HG02571 (cell line): ENCODE measurements at regions not wholly inside any gene's neighbourhood (a gene's known extent, or its start where the extent isn't known, plus 50 kb on each side); places are given as distances from the start of the nearest gene placed in this dataset.
"Not testable (repeated sequence)": the region's sequence is repeated elsewhere in the genome, so short reads cannot be mapped to it uniquely, and the experiment has no call there.

Experiments used
- ATAC-seq: cut with Tn5 transposase; IDR thresholded peaks from one replicate; pipeline ENCODE4 v1.9.1; 2021; ENCODE audit warnings: mild to moderate bottlenecking, moderate library complexity; ENCODE audit not compliant: unreplicated experiment

DNA sequence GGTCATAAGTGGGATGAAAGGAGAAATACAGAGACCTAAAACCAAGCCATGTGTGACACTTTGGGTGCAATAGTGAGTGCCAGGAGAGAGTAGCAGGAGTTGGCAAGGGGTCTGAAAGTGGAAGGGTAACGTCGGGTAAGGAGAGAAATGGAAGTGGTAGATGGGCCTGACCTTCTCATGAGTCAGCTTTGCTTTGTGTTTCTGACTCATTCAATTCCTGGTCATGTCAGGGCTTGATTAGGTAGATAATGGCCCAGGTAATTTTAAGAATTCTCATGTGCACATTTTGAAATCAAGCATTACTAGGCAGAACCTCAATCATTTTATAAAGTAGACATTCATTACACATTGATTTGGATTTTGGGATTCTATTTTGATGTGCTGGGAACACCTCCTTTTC, 262.5 kb downstream of the SOX2 start:
- no peak for ATAC-seq

DNA sequence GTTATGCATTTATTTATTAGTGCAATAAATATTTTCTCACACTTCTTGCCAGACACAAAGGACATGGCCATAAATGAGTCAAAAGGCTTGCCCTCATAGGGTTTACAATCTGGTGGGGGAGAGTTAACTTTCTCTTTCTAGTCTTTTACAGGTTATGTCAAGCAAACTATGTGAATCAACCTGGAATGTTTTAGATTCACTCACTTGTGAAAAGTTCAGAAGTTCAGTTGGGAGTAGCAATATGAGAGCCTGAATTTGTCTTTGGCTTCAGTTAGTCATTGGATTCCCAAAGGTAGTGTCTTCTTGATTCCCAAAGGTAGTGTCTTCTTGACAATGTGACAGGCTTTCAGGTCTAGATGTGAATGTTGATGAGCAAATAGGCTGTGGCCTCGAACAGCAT, 264.8 kb downstream of the SOX2 start:
- no peak for ATAC-seq

DNA sequence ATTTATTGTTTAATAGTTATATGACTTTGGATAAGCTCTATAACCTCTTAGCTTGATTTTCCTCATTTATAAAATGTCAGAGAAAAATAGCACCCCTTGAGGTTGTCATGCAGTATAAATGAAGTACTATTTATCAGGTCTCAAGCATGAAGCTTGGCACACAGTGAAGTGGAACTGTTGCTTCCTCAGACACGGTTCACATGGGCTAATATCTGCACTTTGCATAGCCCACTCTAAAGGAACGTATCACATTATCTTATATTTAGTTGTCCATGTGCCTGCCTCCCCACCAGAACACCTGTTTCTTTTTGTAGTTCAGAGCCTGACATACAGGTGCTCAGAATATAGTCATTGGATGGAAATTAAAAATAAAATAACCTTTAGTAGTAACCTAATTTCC, 273.7 kb downstream of the SOX2 start:
- no peak for ATAC-seq

DNA sequence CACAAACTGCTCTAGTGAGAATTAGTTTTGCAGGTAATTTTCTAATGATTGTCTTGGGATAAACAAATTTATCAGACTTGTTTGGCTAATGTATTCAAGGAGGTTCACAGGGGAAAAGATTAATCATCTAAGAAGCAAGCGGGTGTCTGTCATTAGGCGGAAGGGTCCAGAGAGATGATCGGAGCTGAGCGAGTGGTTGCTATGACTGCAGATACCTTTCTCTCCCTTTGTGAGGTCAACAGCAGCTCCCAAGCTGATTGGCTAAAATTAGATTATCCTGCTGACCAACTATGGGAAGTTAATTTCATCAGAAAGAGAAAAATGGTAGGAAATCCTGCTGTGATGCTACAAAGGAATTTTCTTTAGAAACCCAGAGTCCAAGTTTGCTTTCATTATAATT, 276.0 kb downstream of the SOX2 start:
- ATAC-seq = no peak

DNA sequence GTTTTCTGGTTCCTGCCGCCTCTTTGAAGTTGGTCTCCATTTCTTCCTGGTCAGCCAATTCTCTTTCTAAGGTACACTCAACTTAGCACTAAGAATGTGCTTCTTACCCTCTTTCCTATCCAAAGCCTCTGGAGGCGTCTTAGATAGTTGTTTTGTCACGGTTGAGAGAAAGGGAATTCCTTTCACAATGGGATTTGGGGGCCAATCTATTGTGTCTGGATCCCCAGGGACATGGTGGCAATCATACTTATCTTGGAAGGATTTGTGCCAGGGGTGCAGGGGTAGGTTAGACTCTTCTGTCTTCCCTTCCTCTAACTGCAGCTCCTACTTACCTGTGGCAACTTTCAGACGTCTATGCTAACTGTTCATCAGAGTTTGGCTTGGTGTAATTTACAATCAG, 287.1 kb downstream of the SOX2 start:
- no peak for ATAC-seq

DNA sequence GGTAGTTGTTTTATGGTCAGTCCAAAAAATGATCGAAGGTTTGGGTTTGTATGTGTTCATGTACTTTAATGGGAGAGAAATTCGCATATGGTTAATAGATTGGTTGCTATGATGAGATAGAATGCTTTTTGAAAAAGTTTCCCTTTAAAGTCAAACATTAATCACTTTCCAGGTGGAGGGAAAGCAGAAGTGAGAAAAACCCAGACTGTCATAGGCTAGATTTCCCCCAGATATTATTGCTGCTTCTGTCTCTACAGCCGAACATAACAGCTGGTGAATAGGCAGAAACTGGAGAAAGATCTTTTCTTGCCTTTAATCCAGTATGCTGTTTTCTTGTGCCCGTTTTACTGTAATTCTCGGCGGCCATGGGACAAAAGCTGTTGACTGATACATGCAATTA, 287.6 kb downstream of the SOX2 start:
- ATAC-seq = peak; percentile 59

DNA sequence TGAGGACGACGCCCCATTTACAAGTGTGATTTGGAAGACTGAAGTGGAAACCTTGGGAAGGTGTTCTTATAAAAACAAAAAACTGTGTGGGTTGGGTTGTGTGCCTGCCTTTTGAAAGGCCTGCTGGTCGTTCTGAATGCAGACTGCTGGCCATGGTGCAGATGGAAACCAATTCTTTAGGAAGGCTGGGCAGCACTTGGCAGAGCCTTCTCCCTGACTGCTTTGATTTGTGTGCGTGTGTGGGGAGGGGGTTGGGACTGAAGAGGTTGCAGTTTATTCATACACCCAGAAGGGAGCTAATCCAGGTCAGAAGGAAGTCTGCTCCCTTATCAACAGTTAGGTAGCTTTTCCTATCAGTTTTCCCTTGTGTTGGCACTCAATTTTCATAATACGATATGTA, 288.7 kb downstream of the SOX2 start:
- no peak for ATAC-seq

DNA sequence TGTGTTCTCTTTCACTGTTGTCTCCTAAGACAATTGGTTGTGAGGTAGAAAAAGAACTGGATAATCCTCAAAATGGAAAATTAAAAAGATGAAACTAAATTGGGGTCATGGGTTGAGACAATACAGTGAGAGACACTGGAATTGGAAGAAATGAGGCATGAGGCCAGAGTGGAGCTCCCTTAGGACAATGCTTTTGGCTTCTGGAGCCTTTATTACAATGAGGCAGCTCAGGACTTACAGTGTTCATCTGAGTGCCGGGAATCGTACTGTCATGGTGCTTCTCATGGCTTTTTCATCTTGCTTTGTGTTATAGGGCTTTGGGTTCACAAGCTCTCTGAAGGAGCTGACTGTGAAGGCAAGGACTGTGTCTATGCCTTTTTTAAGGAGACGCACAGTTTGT, 293.5 kb downstream of the SOX2 start:
- no peak for ATAC-seq

DNA sequence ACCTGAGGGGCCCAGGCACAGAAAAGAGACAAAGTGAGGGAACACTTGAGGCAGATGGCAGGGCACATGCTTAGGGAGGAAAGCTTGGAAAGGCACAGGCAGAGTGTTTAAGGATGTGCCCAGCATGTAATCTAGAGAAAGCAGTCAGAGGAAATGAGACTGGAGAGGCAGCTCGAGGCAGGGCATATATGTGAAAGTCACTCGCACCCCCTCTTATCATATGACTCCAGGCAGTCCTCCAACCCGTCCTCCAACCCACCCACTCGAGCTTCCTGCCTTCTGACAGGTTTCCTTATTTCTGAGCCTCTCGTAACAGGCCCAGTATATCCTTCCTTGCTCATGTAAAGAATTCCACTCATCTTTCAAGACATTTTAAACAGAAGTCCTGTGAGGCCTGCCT, 294.0 kb downstream of the SOX2 start:
- no peak for ATAC-seq

DNA sequence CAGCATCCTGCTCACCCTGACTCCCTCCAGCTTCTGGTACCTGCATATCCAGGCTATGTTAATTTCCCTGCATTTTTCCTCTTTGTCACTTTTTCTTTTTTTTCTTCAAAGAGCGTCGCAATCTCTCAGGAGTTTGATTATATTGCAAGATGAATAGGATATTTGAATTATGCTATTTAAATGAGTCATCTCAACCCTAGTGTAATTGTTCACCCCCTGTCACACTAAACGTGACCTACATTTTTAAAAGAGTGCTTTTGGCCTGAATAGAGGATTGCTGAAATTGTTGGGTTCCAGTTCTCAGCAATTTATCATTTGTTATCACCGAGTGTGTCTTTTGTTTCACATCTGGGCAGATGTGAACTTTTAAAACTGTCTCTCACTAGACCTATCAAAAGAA, 294.7 kb downstream of the SOX2 start:
- ATAC-seq = no peak

DNA sequence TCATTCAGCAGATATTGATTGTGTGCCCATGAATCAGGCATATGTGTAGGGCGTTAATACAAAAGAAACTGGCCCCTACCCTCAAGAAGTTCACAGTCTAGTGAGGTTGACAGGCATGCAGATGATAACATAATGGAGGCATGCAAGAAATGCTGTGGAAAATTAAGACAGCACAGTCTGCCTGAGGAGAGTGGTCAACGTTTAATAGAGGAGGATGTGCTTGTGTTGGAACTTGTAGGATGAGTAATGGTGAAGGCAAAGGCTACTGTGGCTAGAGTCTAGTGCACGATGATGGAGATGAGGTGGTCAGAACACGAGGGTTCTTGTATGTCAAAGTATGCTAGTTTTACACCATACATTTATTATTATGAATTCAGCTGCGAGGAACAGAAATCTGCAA, 295.7 kb downstream of the SOX2 start:
- no peak for ATAC-seq

DNA sequence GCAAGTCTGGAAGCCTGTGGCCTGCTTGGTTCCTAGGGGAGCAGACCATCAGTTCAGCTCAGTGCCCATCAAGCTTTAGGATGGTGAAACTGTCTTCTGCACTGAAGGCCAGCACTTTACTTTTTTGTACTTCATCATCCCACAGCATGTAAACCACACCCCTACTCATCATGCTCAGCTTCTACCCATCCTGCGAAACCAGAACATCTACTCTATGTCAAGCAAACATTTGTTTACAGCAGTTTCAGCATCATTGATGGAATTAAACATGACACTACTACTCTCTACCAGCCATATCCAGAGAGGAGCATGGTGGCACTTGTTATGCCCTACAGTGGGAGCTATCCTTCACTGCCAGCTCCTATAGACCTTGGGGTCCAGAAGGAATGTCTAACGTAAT, 306.6 kb downstream of the SOX2 start:
- ATAC-seq = no peak

DNA sequence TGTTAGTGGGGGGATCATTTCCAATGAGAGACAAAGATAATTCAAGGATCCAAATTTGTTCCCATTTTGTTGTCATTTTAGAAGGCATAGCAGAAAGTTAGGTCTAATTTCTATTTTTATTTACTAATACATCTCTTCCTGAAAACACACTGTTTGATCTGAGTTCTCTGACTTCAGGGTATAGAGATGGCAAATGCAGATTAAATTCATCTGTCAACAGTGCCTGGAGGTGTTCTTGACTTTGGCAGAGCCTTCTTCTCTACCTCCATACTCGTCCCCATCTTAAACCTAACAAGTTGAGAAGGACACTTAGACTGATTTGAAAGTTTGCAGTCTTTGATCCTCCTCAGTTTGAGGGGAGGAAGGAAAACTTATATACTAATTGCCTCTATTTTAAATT, 308.2 kb downstream of the SOX2 start:
- ATAC-seq = no peak

DNA sequence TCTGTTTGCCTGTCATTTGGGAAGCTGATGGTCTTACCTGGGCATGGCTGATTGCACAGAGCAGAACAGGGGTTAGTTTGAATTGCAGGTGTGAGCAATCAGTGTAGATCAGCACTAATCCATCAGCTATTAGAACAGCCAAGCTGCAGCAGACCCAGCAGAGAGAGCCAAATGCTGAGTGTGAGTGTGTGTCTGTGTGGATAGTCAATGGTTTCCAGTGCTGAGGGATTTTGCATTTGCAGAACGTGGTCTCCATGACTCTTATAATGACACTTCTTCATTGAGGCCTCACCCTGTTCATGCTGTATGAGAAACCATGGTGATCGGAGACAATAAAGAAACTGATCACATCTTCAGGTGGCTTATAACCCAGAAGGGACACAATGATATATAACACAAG, 312.1 kb downstream of the SOX2 start:
- no peak for ATAC-seq

DNA sequence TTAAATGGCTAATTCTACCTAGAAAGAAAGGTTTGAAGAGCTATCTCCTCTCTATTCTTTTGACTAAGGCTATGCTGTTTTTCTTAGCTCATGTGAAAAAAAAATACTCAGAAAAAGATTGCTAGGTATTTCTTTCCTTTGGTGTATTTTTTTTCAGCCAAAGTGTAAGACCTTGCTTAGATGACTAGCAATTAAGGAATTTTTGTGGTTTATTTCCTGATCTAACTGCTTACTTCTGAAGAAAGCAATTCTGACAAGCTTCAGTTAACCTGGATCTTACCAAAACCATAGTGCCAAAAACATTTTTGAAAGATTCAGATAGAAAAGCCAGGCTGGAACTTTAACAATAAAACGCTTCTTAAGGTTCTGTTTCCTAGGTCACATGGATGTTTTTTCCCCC, 315.6 kb downstream of the SOX2 start:
- ATAC-seq = no peak

DNA sequence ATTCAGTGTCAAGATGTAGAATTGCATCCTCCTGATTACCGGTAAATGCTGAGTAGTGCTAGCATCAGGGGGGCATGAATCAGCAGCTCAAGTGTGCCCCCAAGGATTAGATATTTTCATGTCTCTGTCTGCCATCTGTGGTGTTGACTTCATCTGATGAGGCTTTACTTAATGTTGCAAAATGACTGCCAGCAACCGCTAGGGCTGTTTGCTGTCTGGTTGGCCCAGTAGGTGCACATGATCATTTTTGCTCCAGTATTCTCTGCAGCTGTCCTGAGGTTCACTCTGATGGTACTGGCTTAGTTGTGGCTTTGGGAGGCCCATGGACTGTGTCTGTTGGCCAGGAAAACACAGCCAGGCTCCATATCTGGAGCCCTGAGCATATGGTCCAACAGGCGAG, 316.4 kb downstream of the SOX2 start:
- ATAC-seq = no peak

DNA sequence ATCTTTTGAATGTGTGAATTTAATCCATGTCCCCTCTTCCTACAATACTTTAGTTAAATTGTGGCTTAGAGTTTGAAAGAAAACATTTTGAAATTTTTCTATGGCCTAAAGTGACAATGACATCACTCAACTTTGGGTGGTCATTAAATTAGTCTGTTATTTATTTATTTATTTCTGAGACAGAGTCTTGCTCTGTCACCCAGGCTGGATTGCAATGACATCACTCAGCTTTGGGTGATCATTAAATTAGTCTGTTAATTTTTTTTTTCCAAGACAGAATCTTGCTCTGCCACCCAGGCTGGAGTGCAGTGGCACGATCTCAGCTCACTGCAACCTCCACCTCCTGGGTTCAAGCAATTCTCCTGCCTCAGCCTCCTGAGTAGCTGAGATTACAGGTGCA, 322.5 kb downstream of the SOX2 start:
- not testable (repeated sequence) for ATAC-seq

DNA sequence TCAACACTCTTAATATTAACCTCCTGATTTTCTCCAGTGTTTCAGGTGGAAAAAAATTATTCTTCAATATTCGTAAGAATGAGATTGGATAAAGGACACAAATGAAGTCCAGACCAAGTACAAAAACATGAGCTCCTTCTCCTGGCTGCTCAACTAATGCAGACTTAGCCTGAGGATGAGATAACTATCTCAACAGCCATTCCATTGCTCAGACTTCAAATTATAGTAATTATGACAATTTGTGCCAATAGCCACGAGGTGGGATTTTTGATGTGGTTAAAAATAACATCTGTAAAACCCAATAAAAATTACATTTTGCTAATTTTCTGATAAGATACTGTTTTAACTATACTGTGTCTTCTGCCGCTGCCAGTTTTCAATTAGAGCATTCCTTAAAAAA, 323.6 kb downstream of the SOX2 start:
- ATAC-seq = no peak

DNA sequence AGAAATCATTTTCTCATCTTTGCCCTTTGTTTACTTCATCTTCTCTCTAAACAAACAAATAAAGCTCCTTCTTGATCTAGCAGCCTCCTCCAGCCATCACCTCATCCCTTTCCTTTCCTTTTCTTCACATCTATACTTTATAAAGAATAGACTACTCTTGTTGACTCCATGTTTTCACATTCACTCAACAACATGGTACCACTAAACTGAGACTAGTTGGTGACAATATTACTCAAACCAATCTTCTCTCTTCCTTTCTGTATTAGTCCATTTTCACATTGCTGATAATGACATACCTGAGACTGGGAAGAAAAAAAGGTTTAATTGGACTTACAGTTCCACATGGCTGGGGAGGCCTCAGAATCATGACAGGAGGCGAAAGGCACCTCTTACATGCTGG, 324.7 kb downstream of the SOX2 start:
- no peak for ATAC-seq

DNA sequence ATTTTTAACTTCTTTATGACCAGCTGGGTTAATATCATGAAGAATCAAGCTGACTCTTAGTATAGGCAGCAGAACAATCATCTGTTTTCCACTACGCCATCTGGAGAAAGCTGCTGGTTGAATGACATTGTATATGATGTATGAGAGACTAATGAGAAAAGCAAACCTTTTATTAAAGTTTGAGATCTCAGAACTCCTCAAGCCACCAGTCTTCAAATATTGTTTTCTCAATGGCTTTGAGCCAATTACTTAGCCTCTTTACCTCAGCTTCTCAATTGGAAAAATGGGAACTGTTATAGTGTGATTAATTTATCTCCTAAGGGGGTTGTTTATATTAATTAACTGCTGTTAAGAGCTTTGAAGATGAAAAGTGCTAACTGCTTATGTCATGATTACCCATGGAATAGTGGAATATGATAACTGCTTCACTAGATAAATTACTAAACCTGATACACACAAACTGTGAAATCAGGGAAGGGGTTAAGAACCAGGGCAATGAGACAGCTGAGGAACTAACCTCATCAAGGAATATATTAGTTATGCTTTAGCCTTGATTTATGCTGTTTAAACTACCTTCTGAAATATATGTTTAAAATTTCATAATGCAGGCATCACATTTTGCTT, 330.1 kb downstream of the SOX2 start:
- no peak for ATAC-seq

DNA sequence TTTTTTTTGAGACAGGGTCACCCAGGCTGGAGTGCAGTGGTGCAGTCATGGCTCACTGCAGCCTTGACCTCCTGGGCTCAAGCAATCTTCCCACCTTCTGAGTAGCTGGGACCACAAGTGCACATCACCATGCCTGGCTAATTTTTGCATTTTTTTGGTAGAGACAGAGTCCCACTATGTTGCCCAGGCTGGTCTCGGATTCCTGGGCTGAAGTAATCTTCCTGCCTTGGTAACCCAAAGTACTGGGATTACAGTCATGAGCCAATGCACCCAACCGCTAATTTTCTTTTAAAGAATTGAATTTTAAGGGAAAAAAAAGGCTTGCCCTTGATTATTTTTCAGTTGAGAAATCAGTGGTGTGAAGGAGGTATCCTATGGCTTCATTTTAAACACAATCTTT, 334.0 kb downstream of the SOX2 start:
- ATAC-seq = no peak

DNA sequence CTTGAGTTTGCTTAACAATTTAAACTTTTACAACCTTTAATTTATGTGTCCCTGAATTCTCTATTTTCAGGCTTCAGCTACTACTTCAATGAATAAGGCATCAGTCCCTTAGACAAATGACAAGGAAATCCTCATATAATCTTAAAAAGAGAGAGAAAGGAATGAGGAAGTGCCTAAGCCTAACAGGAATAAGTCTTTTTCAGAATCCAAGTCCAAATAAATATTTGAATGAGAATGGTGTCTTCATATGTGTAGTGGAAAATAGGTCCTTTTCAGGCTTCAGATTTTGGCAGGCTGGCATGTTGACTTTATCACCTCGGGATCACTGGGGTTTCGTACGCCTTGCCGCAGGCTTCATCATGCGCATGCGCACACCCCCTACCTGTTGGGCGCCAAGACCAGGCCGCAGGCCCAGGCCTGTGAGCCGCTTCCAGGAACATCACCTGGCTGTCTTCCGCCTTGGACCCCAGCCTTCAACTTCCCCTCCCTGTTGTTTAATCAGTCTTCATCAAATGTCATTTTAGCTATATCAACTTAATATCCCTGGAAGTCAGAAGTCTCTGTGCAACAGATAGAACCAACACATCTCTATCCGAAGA, 334.5 kb downstream of the SOX2 start:
- no peak for ATAC-seq

DNA sequence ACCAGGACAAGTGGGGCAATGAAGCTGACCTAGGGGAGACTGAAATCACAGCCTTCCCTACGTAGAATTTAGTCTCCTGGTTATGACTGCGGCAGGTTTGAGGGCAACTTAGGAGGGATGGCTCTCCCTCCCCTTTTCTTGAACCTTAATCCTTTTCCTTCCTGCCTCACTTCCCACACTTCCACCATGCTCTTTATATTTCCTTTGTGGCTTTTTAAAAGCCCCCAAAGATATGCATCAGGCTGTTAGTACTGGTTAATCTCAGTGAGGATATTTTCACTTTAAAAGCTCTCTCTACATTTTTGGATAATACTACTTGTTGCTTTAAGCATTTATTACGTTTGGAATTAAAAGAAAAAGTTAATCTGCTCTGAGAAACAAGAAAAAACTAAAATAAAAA, 339.2 kb downstream of the SOX2 start:
- ATAC-seq = no peak
